ENCODE measurements at regions not wholly inside any gene's neighbourhood (a gene's known extent, or its start where the extent isn't known, plus 50 kb on each side); places are given as distances from the start of the nearest gene placed in this dataset.

GRCh38 chr5:72597456-72597948 is 90.3 kb upstream of the ZNF366 start:
- TF ChIP-seq, protein P1, sequence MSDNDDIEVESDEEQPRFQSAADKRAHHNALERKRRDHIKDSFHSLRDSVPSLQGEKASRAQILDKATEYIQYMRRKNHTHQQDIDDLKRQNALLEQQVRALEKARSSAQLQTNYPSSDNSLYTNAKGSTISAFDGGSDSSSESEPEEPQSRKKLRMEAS (IDR thresholded peaks at IDR 0.05; ENCODE audit: low read depth, low read length) = no peak
- TF ChIP-seq, protein P2, sequence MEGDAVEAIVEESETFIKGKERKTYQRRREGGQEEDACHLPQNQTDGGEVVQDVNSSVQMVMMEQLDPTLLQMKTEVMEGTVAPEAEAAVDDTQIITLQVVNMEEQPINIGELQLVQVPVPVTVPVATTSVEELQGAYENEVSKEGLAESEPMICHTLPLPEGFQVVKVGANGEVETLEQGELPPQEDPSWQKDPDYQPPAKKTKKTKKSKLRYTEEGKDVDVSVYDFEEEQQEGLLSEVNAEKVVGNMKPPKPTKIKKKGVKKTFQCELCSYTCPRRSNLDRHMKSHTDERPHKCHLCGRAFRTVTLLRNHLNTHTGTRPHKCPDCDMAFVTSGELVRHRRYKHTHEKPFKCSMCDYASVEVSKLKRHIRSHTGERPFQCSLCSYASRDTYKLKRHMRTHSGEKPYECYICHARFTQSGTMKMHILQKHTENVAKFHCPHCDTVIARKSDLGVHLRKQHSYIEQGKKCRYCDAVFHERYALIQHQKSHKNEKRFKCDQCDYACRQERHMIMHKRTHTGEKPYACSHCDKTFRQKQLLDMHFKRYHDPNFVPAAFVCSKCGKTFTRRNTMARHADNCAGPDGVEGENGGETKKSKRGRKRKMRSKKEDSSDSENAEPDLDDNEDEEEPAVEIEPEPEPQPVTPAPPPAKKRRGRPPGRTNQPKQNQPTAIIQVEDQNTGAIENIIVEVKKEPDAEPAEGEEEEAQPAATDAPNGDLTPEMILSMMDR (IDR thresholded peaks at IDR 0.05; ENCODE audit: low read depth, low read length) = no peak
